SK-N-SH treated with all-trans-retinoic acid at 6 μM for 48 hours (cell line): ENCODE measurements at regions not wholly inside any gene's neighbourhood (a gene's known extent, or its start where the extent isn't known, plus 50 kb on each side); places are given as distances from the start of the nearest gene placed in this dataset.

Experiments used
- CSDC2 ChIP-seq: fragments of 250-450 bp; sonication (Bioruptor Pico); IDR thresholded peaks from 2 replicates; pipeline ENCODE4 v1.5.0; 2020; ENCODE audit warnings: mild to moderate bottlenecking, moderate library complexity
- PATZ1 ChIP-seq: fragments of 250-450 bp; sonication (Bioruptor Pico); IDR thresholded peaks from 2 replicates; pipeline ENCODE4 v1.8.0; 2020; ENCODE audit warnings: mild to moderate bottlenecking, moderate library complexity, borderline replicate concordance
- POU6F1 ChIP-seq: fragments of 250-450 bp; sonication (Bioruptor Pico); IDR thresholded peaks from 2 replicates; pipeline ENCODE4 v1.8.0; 2021; ENCODE audit warnings: low read depth, mild to moderate bottlenecking, moderate library complexity, borderline replicate concordance
- TOX ChIP-seq: fragments of 250-450 bp; sonication (Bioruptor Pico); IDR thresholded peaks from 2 replicates; pipeline ENCODE4 v1.8.0; 2021; ENCODE audit warnings: mild to moderate bottlenecking, moderate library complexity, borderline replicate concordance
- TSHZ2 ChIP-seq: fragments of 250-450 bp; sonication (Bioruptor Pico); IDR thresholded peaks from 2 replicates; pipeline ENCODE4 v1.5.0; 2020; ENCODE audit warnings: mild to moderate bottlenecking, moderate library complexity
- ZFP3 ChIP-seq: fragments of 250-450 bp; sonication (Bioruptor Pico); IDR thresholded peaks from 2 replicates; pipeline ENCODE4 v1.5.0; 2020; ENCODE audit warnings: mild to moderate bottlenecking, moderate library complexity
- ZNF70 ChIP-seq: fragments of 450-650 bp; formaldehyde crosslinking; IDR thresholded peaks from 2 replicates; pipeline ENCODE4 v1.5.0; 2020; ENCODE audit warnings: mild to moderate bottlenecking, moderate library complexity
- ZNF8 ChIP-seq: fragments of 450-650 bp; formaldehyde crosslinking; IDR thresholded peaks from 2 replicates; pipeline ENCODE4 v1.5.0; 2020; ENCODE audit warnings: mild to moderate bottlenecking, moderate library complexity
- TF ChIP-seq, protein P1 (sequence below): fragments of 250-450 bp; sonication (Bioruptor Pico); IDR thresholded peaks from 2 replicates; pipeline ENCODE4 v1.5.1; 2021; ENCODE audit warnings: mild to moderate bottlenecking, moderate library complexity

- TF ChIP-seq PATZ1 (no peak), TSHZ2 (no peak), TOX (no peak), ZFP3 (no peak), CSDC2 (CRISPR knock-in tag) (no peak), ZNF8 (CRISPR knock-in tag) (no peak), ZNF70 (CRISPR knock-in tag) (no peak), POU6F1 (CRISPR knock-in tag) (no peak)
- TF ChIP-seq, protein P1, sequence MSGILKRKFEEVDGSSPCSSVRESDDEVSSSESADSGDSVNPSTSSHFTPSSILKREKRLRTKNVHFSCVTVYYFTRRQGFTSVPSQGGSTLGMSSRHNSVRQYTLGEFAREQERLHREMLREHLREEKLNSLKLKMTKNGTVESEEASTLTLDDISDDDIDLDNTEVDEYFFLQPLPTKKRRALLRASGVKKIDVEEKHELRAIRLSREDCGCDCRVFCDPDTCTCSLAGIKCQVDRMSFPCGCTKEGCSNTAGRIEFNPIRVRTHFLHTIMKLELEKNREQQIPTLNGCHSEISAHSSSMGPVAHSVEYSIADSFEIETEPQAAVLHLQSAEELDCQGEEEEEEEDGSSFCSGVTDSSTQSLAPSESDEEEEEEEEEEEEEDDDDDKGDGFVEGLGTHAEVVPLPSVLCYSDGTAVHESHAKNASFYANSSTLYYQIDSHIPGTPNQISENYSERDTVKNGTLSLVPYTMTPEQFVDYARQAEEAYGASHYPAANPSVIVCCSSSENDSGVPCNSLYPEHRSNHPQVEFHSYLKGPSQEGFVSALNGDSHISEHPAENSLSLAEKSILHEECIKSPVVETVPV (CRISPR knock-in tag), result no peak
Measured at GRCh38 chr4:56746639-56747038, 65.5 kb upstream of the HOPX start.
